Loucy (cell line): ENCODE measurements at regions not wholly inside any gene's neighbourhood (a gene's known extent, or its start where the extent isn't known, plus 50 kb on each side); places are given as distances from the start of the nearest gene placed in this dataset.

Source experiments
- EZH2phosphoT487 ChIP-seq: fragments of 200-600 bp; IDR thresholded peaks from 2 replicates; pipeline ENCODE4 v1.6.1; 2018; ENCODE audit warnings: antibody characterized with exemption, mild to moderate bottlenecking, moderate library complexity, borderline replicate concordance
- TF ChIP-seq, protein P1 (sequence below): fragments of 200-600 bp; sonication (generic); conservative IDR thresholded peaks from 2 replicates; pipeline ENCODE4 v1.5.1; 2014; ENCODE audit warnings: mild to moderate bottlenecking, antibody characterized with exemption, low read length

DNA sequence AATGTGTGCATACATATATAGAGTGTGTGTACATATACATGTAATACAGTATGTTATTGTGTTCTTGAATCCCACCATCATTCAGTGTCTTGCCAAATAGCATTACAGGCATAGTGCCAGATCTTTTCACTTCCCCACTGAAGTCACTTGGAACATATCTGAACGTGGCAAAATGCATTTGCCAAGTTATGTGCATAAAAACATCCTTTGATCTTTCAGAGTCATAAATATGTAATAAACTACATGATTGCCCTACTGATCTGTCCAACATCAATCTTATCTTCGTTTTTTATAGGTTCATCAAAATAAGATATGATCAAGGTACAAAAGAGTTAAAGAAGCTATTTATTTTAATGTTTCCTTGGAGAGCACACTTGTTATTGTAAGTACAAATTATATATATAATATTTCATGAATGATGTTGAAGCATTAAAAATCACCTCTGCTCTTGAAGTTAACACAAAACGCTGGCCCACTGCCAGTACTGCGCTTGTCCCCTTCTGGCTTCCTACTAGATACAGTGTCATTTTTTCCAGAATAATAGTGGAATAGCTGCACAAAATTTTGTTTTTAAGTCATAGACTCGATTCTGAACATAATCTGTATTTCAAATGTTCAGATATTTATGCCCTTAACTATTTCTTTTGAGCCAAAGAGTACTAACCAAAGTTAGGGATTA is 549.5 kb upstream of the ARRDC4 start:
- TF ChIP-seq, protein P1, sequence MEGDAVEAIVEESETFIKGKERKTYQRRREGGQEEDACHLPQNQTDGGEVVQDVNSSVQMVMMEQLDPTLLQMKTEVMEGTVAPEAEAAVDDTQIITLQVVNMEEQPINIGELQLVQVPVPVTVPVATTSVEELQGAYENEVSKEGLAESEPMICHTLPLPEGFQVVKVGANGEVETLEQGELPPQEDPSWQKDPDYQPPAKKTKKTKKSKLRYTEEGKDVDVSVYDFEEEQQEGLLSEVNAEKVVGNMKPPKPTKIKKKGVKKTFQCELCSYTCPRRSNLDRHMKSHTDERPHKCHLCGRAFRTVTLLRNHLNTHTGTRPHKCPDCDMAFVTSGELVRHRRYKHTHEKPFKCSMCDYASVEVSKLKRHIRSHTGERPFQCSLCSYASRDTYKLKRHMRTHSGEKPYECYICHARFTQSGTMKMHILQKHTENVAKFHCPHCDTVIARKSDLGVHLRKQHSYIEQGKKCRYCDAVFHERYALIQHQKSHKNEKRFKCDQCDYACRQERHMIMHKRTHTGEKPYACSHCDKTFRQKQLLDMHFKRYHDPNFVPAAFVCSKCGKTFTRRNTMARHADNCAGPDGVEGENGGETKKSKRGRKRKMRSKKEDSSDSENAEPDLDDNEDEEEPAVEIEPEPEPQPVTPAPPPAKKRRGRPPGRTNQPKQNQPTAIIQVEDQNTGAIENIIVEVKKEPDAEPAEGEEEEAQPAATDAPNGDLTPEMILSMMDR, result no peak
- TF ChIP-seq EZH2phosphoT487, result no peak
